ENCODE measurements at regions not wholly inside any gene's neighbourhood (a gene's known extent, or its start where the extent isn't known, plus 50 kb on each side); places are given as distances from the start of the nearest gene placed in this dataset.

- no peak for DNase-seq (ENCODE audit: low spot score)
- in situ Hi-C loops (cut with MboI; ENCODE audit: low pct_unique_long_range_greater_than_20kb, low sequenced_read_pairs, unreplicated experiment): loop anchor here (25.0 kb wide), 1 partner anchor 631 kb away; no protein-coding TSS in a partner anchor
- TF ChIP-seq CTCF (IDR thresholded peaks at IDR 0.05; ENCODE audit: extremely low read depth, insufficient read depth, missing control alignments): no peak
Observed at GRCh38 chr4:53818104-53818503, 226.8 kb upstream of the LNX1 start.

GRCh38 chr4:53816561-53816960 is 225.3 kb upstream of the LNX1 start:
- TF ChIP-seq CTCF (IDR thresholded peaks at IDR 0.05; ENCODE audit: extremely low read depth, insufficient read depth, missing control alignments): no peak
- no peak for DNase-seq (ENCODE audit: low spot score)
- in situ Hi-C loops (cut with MboI; ENCODE audit: low pct_unique_long_range_greater_than_20kb, low sequenced_read_pairs, unreplicated experiment): loop anchor here (25.0 kb wide), 1 partner anchor 629 kb away; no protein-coding TSS in a partner anchor

- in situ Hi-C loops (cut with MboI; ENCODE audit: low pct_unique_long_range_greater_than_20kb, low sequenced_read_pairs, unreplicated experiment): loop anchor here (25.0 kb wide), 1 partner anchor 628 kb away; no protein-coding TSS in a partner anchor
- no peak for TF ChIP-seq CTCF (IDR thresholded peaks at IDR 0.05; ENCODE audit: extremely low read depth, insufficient read depth, missing control alignments)
- no peak for DNase-seq (ENCODE audit: low spot score)
Observed at GRCh38 chr4:53815281-53815680, 224.0 kb upstream of the LNX1 start.

DNA sequence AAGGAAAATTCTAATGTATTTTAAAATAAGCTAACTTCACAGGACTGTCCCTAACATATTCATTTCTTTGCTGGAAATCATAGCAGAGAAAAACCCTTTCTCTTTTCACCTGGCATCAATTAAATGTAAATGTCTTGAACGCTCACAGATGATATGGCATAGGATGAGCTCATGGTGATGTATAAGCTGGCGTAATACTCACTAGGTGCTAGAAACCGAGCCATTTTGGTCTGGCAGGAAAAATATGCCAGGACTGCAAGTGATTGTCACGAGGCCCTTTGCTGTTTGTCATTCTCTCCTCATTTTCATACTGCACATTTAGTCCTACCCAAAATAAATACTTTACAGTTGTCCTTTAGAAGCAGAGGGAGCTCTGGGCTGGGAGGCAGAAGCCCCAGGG is 222.7 kb upstream of the LNX1 start:
- no peak for TF ChIP-seq CTCF (IDR thresholded peaks at IDR 0.05; ENCODE audit: extremely low read depth, insufficient read depth, missing control alignments)
- DNase-seq (ENCODE audit: low spot score): no peak
- in situ Hi-C loops (cut with MboI; ENCODE audit: low pct_unique_long_range_greater_than_20kb, low sequenced_read_pairs, unreplicated experiment): loop anchor here (25.0 kb wide), 1 partner anchor 627 kb away; no protein-coding TSS in a partner anchor

GRCh38 chr4:53810643-53811042 is 219.4 kb upstream of the LNX1 start:
- TF ChIP-seq CTCF (IDR thresholded peaks at IDR 0.05; ENCODE audit: extremely low read depth, insufficient read depth, missing control alignments): no peak
- in situ Hi-C loops (cut with MboI; ENCODE audit: low pct_unique_long_range_greater_than_20kb, low sequenced_read_pairs, unreplicated experiment): loop anchor here (25.0 kb wide), 1 partner anchor 623 kb away; no protein-coding TSS in a partner anchor
- DNase-seq (ENCODE audit: low spot score): no peak

- no peak for DNase-seq (ENCODE audit: low spot score)
- no peak for TF ChIP-seq CTCF (IDR thresholded peaks at IDR 0.05; ENCODE audit: extremely low read depth, insufficient read depth, missing control alignments)
- in situ Hi-C loops (cut with MboI; ENCODE audit: low pct_unique_long_range_greater_than_20kb, low sequenced_read_pairs, unreplicated experiment): loop anchor here (25.0 kb wide), 1 partner anchor 623 kb away; no protein-coding TSS in a partner anchor
Observed at GRCh38 chr4:53809816-53810215, 218.5 kb upstream of the LNX1 start.
